ENCODE measurements at regions not wholly inside any gene's neighbourhood (a gene's known extent, or its start where the extent isn't known, plus 50 kb on each side); places are given as distances from the start of the nearest gene placed in this dataset.

DNA sequence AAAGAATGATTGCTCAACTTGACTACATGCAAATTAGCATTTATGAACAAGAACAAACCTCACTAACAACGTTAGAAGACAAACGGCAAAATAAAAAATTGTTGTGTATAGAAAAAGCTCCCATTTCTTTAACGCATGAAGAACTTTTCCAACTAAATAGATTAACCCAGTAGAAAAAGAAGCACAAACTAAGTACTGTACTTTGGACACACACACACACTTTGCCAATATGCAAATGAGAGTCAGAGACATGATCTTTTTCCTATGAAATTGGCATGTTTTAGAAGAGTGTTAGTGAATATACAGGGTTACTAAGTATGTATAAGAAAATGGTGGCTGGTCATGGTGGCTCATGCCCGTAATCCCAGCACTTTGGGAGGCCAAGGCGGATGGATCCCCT is 355.6 kb downstream of the SH2D4B start:
- no peak for TF ChIP-seq EP300 (IDR thresholded peaks at IDR 0.05)
- TF ChIP-seq, protein P1, sequence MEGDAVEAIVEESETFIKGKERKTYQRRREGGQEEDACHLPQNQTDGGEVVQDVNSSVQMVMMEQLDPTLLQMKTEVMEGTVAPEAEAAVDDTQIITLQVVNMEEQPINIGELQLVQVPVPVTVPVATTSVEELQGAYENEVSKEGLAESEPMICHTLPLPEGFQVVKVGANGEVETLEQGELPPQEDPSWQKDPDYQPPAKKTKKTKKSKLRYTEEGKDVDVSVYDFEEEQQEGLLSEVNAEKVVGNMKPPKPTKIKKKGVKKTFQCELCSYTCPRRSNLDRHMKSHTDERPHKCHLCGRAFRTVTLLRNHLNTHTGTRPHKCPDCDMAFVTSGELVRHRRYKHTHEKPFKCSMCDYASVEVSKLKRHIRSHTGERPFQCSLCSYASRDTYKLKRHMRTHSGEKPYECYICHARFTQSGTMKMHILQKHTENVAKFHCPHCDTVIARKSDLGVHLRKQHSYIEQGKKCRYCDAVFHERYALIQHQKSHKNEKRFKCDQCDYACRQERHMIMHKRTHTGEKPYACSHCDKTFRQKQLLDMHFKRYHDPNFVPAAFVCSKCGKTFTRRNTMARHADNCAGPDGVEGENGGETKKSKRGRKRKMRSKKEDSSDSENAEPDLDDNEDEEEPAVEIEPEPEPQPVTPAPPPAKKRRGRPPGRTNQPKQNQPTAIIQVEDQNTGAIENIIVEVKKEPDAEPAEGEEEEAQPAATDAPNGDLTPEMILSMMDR (IDR thresholded peaks at IDR 0.05): no peak
- no peak for TF ChIP-seq POLR2AphosphoS5 (IDR thresholded peaks at IDR 0.05)
- TF ChIP-seq POLR2A (IDR thresholded peaks at IDR 0.05): no peak
